ENCODE measurements at regions not wholly inside any gene's neighbourhood (a gene's known extent, or its start where the extent isn't known, plus 50 kb on each side); places are given as distances from the start of the nearest gene placed in this dataset.
A peak's percentile ranks its signal among the peaks of the same experiment; 100 is the strongest.

DNA sequence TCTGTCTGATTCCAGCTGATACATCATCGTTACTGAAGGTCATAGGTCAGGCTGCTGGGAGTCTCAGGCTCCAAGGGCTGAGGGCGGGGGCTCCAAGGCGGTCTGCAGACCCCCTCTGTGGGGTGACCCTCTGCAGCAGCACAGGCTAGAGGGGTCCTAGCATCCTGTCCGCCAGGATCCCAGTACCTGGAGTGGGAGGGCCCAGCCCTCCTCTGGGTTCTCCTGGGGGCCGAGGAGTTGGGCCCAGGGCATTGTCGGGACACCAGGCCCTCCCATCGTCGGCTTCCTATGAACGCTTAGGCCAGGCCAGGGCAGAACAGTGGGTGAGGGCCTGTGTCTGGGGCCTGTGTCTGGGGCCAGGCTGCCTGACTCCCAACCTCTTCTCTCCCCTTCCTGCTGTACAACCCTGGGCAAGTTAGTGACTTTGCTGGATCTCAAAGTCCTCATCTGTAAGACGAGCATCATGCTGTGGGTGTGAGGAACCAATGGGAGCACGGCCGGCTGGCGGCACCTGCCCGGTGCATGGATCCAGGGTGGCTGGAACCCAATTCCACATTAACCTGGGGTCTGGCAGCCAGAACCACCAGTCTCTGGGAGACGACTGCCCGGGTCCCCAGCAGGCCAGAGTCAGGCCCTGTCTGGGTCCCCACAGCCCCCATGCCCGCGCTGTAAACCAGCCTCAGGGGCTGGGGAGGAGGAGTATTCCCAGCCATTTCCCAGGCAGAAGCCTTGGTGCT, 56.2 kb upstream of the COL18A1 start:
- H3K36me3 ChIP-seq, result no peaks in the 10 kb centered on the region
- H3K27me3 ChIP-seq (replicated peaks; ENCODE audit: insufficient read depth), result no peaks in the 10 kb centered on the region
- DNase-seq (ENCODE audit: low spot score), result no peak
- WGBS, result 68% methylated on average over 18 of the region's 18 CpGs
- no peaks in the 10 kb centered on the region for H3K4me1 ChIP-seq (replicated peaks)
- TF ChIP-seq POLR2AphosphoS5 (IDR thresholded peaks at IDR 0.05) (no peak), POLR2A (IDR thresholded peaks at IDR 0.05) (no peak)
- TF ChIP-seq, protein P1, sequence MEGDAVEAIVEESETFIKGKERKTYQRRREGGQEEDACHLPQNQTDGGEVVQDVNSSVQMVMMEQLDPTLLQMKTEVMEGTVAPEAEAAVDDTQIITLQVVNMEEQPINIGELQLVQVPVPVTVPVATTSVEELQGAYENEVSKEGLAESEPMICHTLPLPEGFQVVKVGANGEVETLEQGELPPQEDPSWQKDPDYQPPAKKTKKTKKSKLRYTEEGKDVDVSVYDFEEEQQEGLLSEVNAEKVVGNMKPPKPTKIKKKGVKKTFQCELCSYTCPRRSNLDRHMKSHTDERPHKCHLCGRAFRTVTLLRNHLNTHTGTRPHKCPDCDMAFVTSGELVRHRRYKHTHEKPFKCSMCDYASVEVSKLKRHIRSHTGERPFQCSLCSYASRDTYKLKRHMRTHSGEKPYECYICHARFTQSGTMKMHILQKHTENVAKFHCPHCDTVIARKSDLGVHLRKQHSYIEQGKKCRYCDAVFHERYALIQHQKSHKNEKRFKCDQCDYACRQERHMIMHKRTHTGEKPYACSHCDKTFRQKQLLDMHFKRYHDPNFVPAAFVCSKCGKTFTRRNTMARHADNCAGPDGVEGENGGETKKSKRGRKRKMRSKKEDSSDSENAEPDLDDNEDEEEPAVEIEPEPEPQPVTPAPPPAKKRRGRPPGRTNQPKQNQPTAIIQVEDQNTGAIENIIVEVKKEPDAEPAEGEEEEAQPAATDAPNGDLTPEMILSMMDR (IDR thresholded peaks at IDR 0.05), result no peak
- H3K9me3 ChIP-seq, result no peaks in the 10 kb centered on the region
- intact Hi-C loops (cut with DNase I), result no loop called here
- H3K27ac ChIP-seq, result peak overlapping the region; percentile 57 to 75
- H3K4me3 ChIP-seq, result no peak overlapping the region

DNA sequence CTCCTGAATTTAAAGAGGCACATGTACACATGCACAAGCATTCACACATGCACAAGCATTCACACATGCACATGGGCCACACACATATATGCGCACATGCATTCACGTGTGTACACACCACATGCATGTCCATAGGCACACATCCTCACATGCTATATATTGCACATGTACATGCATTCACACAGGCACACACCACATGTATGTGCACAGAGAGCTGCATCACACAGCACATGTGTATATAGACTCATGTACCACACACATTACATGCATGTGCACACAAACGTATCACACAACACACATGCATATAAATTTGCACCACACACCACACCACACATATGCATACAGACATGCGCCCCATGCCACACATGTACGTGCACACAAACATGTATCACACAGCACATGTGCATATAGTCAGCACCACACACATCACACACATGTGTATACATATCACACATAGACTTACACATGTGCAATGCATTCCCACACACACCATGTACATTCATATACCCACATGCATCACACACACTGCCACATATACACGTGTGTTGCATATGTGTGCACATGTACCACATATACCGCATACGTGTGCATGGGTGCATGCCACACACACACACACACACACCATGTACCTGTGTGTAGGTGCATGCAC, 54.6 kb upstream of the COL18A1 start:
- WGBS, result 93% methylated on average over 8 of the region's 8 CpGs
- Histone ChIP-seq H3K4me3 (no peak overlapping the region), H3K36me3 (no peaks in the 10 kb centered on the region), H3K27ac (peak overlapping the region in 1 of 2 donors; percentile 57), H3K27me3 (replicated peaks; ENCODE audit: insufficient read depth) (no peaks in the 10 kb centered on the region), H3K4me1 (replicated peaks) (no peaks in the 10 kb centered on the region), H3K9me3 (no peaks in the 10 kb centered on the region)
- no peak for TF ChIP-seq POLR2A (IDR thresholded peaks at IDR 0.05)
- no peak for TF ChIP-seq POLR2AphosphoS5 (IDR thresholded peaks at IDR 0.05)
- TF ChIP-seq, protein P1 (IDR thresholded peaks at IDR 0.05), result no peak
- no peak for DNase-seq (ENCODE audit: low spot score)
- intact Hi-C loops (cut with DNase I), result no loop called here

DNA sequence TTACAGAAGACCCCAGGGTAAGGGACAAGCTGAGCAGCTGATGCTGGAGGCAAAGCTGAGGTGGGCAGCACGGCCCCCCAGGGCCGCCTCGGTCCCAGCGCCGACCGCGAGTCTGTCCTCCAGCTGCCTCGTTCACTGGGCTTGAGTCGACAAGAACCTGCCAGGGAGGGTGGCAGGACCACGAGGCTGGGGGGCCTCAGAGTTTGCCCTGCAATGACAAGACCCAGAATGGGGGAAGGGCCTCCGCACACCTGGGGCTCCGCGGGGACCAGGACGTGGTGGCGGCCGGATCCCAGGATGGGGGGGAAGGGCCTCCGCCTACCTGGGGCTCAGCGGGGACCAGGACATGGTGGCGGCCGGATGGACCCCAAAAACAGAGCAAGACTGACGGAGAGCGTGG, 53.9 kb upstream of the COL18A1 start:
- Histone ChIP-seq H3K4me1 (replicated peaks) (no peaks in the 10 kb centered on the region), H3K4me3 (no peak overlapping the region), H3K27ac (no peak overlapping the region), H3K9me3 (no peaks in the 10 kb centered on the region), H3K27me3 (replicated peaks; ENCODE audit: insufficient read depth) (no peaks in the 10 kb centered on the region), H3K36me3 (no peaks in the 10 kb centered on the region)
- TF ChIP-seq POLR2AphosphoS5 (IDR thresholded peaks at IDR 0.05), result no peak
- TF ChIP-seq, protein P1 (IDR thresholded peaks at IDR 0.05), result no peak
- no peak for TF ChIP-seq POLR2A (IDR thresholded peaks at IDR 0.05)
- WGBS, result 90% methylated on average over 22 of the region's 22 CpGs
- intact Hi-C loops (cut with DNase I), result no loop called here
- no peak for DNase-seq (ENCODE audit: low spot score)

DNA sequence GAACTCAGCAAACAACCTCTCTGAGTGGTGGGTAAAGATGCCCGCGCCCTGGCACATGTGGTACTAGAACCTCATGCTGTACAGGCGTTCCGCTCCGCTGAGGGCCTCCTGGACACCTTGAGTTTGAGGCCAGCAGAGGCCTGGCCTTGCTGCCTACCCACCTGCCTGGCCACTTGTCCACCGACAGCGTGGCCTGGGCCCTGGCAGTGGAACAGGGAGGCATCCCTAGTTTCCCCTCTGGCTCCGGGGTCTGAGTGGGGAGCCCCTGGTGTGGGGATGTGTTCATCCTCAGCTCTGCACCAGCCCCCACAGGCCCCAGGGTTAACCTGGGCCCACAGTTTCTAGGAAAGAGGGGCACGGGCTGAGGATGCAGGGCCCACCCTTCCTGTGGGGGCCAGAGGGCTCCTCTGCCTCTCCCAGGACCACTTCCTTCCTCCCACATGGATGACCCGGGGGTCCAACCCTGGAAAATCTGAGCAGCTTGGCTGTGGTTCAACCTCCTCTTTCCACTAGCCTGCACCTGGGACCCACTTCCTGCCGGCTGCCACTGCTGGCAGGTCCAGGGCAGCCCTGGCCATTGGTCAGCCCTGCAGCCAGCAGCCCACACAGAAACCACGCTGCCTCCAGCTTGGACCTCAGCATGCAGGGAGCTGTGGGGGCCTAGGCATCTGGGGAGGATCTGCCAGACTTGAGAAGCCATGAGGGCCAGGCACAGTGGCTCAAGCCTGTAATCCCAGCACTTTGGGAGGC, 53.3 kb upstream of the COL18A1 start:
- intact Hi-C loops (cut with DNase I), result no loop called here
- Histone ChIP-seq H3K4me3 (no peak overlapping the region), H3K36me3 (no peaks in the 10 kb centered on the region), H3K4me1 (replicated peaks) (no peaks in the 10 kb centered on the region), H3K9me3 (no peaks in the 10 kb centered on the region), H3K27ac (no peak overlapping the region), H3K27me3 (replicated peaks; ENCODE audit: insufficient read depth) (no peaks in the 10 kb centered on the region)
- WGBS, result 88% methylated on average over 12 of the region's 12 CpGs
- TF ChIP-seq POLR2A (IDR thresholded peaks at IDR 0.05) (no peak), POLR2AphosphoS5 (IDR thresholded peaks at IDR 0.05) (no peak)
- TF ChIP-seq, protein P1 (IDR thresholded peaks at IDR 0.05), result no peak
- DNase-seq (ENCODE audit: low spot score), result no peak

Data from prostate gland (tissue), 2 donors.